ENCODE measurements at regions not wholly inside any gene's neighbourhood (a gene's known extent, or its start where the extent isn't known, plus 50 kb on each side); places are given as distances from the start of the nearest gene placed in this dataset.

- TF ChIP-seq, protein P1, sequence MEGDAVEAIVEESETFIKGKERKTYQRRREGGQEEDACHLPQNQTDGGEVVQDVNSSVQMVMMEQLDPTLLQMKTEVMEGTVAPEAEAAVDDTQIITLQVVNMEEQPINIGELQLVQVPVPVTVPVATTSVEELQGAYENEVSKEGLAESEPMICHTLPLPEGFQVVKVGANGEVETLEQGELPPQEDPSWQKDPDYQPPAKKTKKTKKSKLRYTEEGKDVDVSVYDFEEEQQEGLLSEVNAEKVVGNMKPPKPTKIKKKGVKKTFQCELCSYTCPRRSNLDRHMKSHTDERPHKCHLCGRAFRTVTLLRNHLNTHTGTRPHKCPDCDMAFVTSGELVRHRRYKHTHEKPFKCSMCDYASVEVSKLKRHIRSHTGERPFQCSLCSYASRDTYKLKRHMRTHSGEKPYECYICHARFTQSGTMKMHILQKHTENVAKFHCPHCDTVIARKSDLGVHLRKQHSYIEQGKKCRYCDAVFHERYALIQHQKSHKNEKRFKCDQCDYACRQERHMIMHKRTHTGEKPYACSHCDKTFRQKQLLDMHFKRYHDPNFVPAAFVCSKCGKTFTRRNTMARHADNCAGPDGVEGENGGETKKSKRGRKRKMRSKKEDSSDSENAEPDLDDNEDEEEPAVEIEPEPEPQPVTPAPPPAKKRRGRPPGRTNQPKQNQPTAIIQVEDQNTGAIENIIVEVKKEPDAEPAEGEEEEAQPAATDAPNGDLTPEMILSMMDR (conservative IDR thresholded peaks at IDR 0.05; ENCODE audit: low read depth, low read length) = no peak
- DNase-seq (ENCODE audit: low read depth) = no peak
- H3K4me3 ChIP-seq (ENCODE audit: low read length) = no peak overlapping the region
Observed at GRCh38 chr2:7706791-7707190, 789.6 kb downstream of the RNF144A start.

DNA sequence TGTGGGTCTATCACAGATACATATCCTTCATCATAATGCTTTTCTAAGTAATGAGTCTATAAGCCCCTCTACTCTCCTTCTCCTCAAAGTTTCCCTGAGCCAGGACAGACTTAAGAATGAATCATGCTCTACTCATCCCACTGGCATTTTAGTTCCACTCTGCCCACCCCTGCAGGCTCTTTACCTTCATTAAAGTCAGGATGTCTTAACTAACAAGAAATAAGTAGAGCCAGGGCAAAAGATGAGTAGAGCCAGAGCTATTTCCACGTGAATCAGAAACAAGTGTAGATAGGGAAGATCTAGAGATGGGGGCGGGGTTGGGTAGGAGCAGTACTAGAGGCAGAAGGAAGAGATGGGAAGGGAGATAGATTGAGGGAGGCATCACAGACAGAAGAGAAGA lies 790.5 kb downstream of the RNF144A start:
- TF ChIP-seq, protein P1 (conservative IDR thresholded peaks at IDR 0.05; ENCODE audit: low read depth, low read length) = no peak
- DNase-seq (ENCODE audit: low read depth) = peak; percentile 36
- no peak overlapping the region for H3K4me3 ChIP-seq (ENCODE audit: low read length)

- no peak overlapping the region for H3K4me3 ChIP-seq (ENCODE audit: low read length)
- TF ChIP-seq, protein P1 (conservative IDR thresholded peaks at IDR 0.05; ENCODE audit: low read depth, low read length) = no peak
- no peak for DNase-seq (ENCODE audit: low read depth)
Observed at GRCh38 chr2:7709907-7710306, 792.7 kb downstream of the RNF144A start.

- TF ChIP-seq, protein P1 (conservative IDR thresholded peaks at IDR 0.05; ENCODE audit: low read depth, low read length) = no peak
Observed at GRCh38 chr2:7711167-7711566, 794.0 kb downstream of the RNF144A start.

GRCh38 chr2:7719876-7720275 lies 802.7 kb downstream of the RNF144A start:
- DNase-seq (ENCODE audit: low read depth) = no peak
- H3K4me3 ChIP-seq (ENCODE audit: low read length) = no peak overlapping the region
- TF ChIP-seq, protein P1 (conservative IDR thresholded peaks at IDR 0.05; ENCODE audit: low read depth, low read length) = no peak

More at GRCh38 chr2:7711167-7711566, 794.0 kb downstream of the RNF144A start:
- no peak overlapping the region for H3K4me3 ChIP-seq (ENCODE audit: low read length)
- no peak for DNase-seq (ENCODE audit: low read depth)

GRCh38 chr2:7721413-7721995 lies 804.3 kb downstream of the RNF144A start:
- no peak for DNase-seq (ENCODE audit: low read depth)
- TF ChIP-seq, protein P1 (conservative IDR thresholded peaks at IDR 0.05; ENCODE audit: low read depth, low read length) = no peak
- no peak overlapping the region for H3K4me3 ChIP-seq (ENCODE audit: low read length)

- no peak for DNase-seq (ENCODE audit: low read depth)
- no peak overlapping the region for H3K4me3 ChIP-seq (ENCODE audit: low read length)
- TF ChIP-seq, protein P1 (conservative IDR thresholded peaks at IDR 0.05; ENCODE audit: low read depth, low read length) = no peak
Observed at GRCh38 chr2:7722212-7722910, 805.1 kb downstream of the RNF144A start.

All from retinal pigment epithelial cell (primary cell).